ENCODE measurements at regions not wholly inside any gene's neighbourhood (a gene's known extent, or its start where the extent isn't known, plus 50 kb on each side); places are given as distances from the start of the nearest gene placed in this dataset.
A peak's percentile ranks its signal among the peaks of the same experiment; 100 is the strongest.

- no peak overlapping the region for H3K27ac Mint-ChIP-seq
These were observed 141.2 kb upstream of the PARP11 start for GRCh38 chr12:4014444-4014843.

GRCh38 chr12:4012977-4013968 is 140.1 kb upstream of the PARP11 start:
- H3K27me3 Mint-ChIP-seq: no peaks in the 10 kb centered on the region
- no peaks in the 10 kb centered on the region for H3K4me1 Mint-ChIP-seq
- no peak overlapping the region for H3K4me3 Mint-ChIP-seq
- H3K36me3 Mint-ChIP-seq: no peaks in the 10 kb centered on the region
- H3K9me3 Mint-ChIP-seq: no peaks in the 10 kb centered on the region
- H3K27ac Mint-ChIP-seq: peak overlapping the region in 1 of 3 donors; percentile 63

More at GRCh38 chr12:4014444-4014843, 141.2 kb upstream of the PARP11 start:
- no peak overlapping the region for H3K4me3 Mint-ChIP-seq
- H3K36me3 Mint-ChIP-seq: no peaks in the 10 kb centered on the region
- H3K4me1 Mint-ChIP-seq: no peaks in the 10 kb centered on the region
- no peaks in the 10 kb centered on the region for H3K9me3 Mint-ChIP-seq
- H3K27me3 Mint-ChIP-seq: no peaks in the 10 kb centered on the region

GRCh38 chr12:4012073-4012472 is 138.9 kb upstream of the PARP11 start:
- Mint-ChIP-seq H3K9me3 (no peaks in the 10 kb centered on the region), H3K4me3 (no peak overlapping the region), H3K27me3 (no peaks in the 10 kb centered on the region), H3K36me3 (no peaks in the 10 kb centered on the region), H3K4me1 (no peaks in the 10 kb centered on the region), H3K27ac (no peak overlapping the region)

GRCh38 chr12:4011597-4011996 is 138.4 kb upstream of the PARP11 start:
- Mint-ChIP-seq H3K27me3 (no peaks in the 10 kb centered on the region), H3K9me3 (no peaks in the 10 kb centered on the region), H3K4me3 (no peak overlapping the region), H3K4me1 (no peaks in the 10 kb centered on the region), H3K36me3 (no peaks in the 10 kb centered on the region), H3K27ac (no peak overlapping the region)

- H3K36me3 Mint-ChIP-seq: no peaks in the 10 kb centered on the region
- no peak overlapping the region for H3K27ac Mint-ChIP-seq
- H3K27me3 Mint-ChIP-seq: no peaks in the 10 kb centered on the region
- no peak overlapping the region for H3K4me3 Mint-ChIP-seq
- no peaks in the 10 kb centered on the region for H3K9me3 Mint-ChIP-seq
- no peaks in the 10 kb centered on the region for H3K4me1 Mint-ChIP-seq
These were observed 136.9 kb upstream of the PARP11 start for GRCh38 chr12:4009979-4010704.

GRCh38 chr12:4006743-4007142 is 133.5 kb upstream of the PARP11 start:
- Mint-ChIP-seq H3K36me3 (peaks cover 3% of the 10 kb centered on the region), H3K27ac (no peak overlapping the region), H3K4me3 (no peak overlapping the region), H3K9me3 (no peaks in the 10 kb centered on the region), H3K4me1 (no peaks in the 10 kb centered on the region), H3K27me3 (peaks cover 5% of the 10 kb centered on the region)

- no peaks in the 10 kb centered on the region for H3K4me1 Mint-ChIP-seq
- no peak overlapping the region for H3K4me3 Mint-ChIP-seq
- H3K36me3 Mint-ChIP-seq: peaks cover 3% of the 10 kb centered on the region
- H3K27ac Mint-ChIP-seq: no peak overlapping the region
- H3K27me3 Mint-ChIP-seq: peaks cover 5% of the 10 kb centered on the region
- H3K9me3 Mint-ChIP-seq: peaks cover 0 to 5% (median 0%) of the 10 kb centered on the region in 3 donors
These were observed 132.7 kb upstream of the PARP11 start for GRCh38 chr12:4005851-4006430.

- Mint-ChIP-seq H3K27me3 (peaks cover 7% of the 10 kb centered on the region), H3K4me1 (no peaks in the 10 kb centered on the region), H3K36me3 (peaks cover 3% of the 10 kb centered on the region), H3K4me3 (no peak overlapping the region), H3K27ac (peak overlapping the region in 1 of 3 donors; percentile 85), H3K9me3 (peaks cover 0 to 9% (median 2%) of the 10 kb centered on the region in 3 donors)
These were observed 130.4 kb upstream of the PARP11 start for GRCh38 chr12:4003576-4003975.

- Mint-ChIP-seq H3K27me3 (peaks cover 7% of the 10 kb centered on the region), H3K27ac (no peak overlapping the region), H3K9me3 (peaks cover 0 to 9% (median 2%) of the 10 kb centered on the region in 3 donors), H3K4me1 (no peaks in the 10 kb centered on the region), H3K4me3 (no peak overlapping the region), H3K36me3 (peaks cover 3% of the 10 kb centered on the region)
These were observed 129.4 kb upstream of the PARP11 start for GRCh38 chr12:4002601-4003000.

GRCh38 chr12:4001841-4002240 is 128.6 kb upstream of the PARP11 start:
- Mint-ChIP-seq H3K9me3 (peaks cover 0 to 9% (median 2%) of the 10 kb centered on the region in 3 donors), H3K4me1 (no peaks in the 10 kb centered on the region), H3K4me3 (no peak overlapping the region), H3K27me3 (peaks cover 8% of the 10 kb centered on the region), H3K36me3 (peaks cover 3% of the 10 kb centered on the region), H3K27ac (no peak overlapping the region)

- H3K36me3 Mint-ChIP-seq: peaks cover 3% of the 10 kb centered on the region
- H3K27me3 Mint-ChIP-seq: peaks cover 9% of the 10 kb centered on the region
- H3K4me3 Mint-ChIP-seq: no peak overlapping the region
- no peaks in the 10 kb centered on the region for H3K4me1 Mint-ChIP-seq
- H3K27ac Mint-ChIP-seq: no peak overlapping the region
- peaks cover 0 to 9% (median 2%) of the 10 kb centered on the region in 3 donors for H3K9me3 Mint-ChIP-seq
These were observed 127.8 kb upstream of the PARP11 start for GRCh38 chr12:4001031-4001430.

- Mint-ChIP-seq H3K9me3 (peaks cover 0 to 9% (median 2%) of the 10 kb centered on the region in 3 donors), H3K27me3 (peaks cover 9% of the 10 kb centered on the region), H3K4me3 (no peak overlapping the region), H3K4me1 (peaks cover 0 to 4% (median 0%) of the 10 kb centered on the region in 3 donors), H3K36me3 (peaks cover 3% of the 10 kb centered on the region), H3K27ac (no peak overlapping the region)
These were observed 126.7 kb upstream of the PARP11 start for GRCh38 chr12:3999904-4000303.

GRCh38 chr12:3998968-3999792 is 126.0 kb upstream of the PARP11 start:
- Mint-ChIP-seq H3K27ac (no peak overlapping the region), H3K4me1 (peaks cover 3 to 7% (median 5%) of the 10 kb centered on the region in 3 donors), H3K36me3 (peaks cover 3% of the 10 kb centered on the region), H3K9me3 (peaks cover 0 to 9% (median 2%) of the 10 kb centered on the region in 3 donors), H3K4me3 (no peak overlapping the region), H3K27me3 (peaks cover 11% of the 10 kb centered on the region)

GRCh38 chr12:3998397-3998796 is 125.2 kb upstream of the PARP11 start:
- H3K9me3 Mint-ChIP-seq: peaks cover 0 to 9% (median 2%) of the 10 kb centered on the region in 3 donors
- no peaks in the 10 kb centered on the region for H3K36me3 Mint-ChIP-seq
- no peak overlapping the region for H3K27ac Mint-ChIP-seq
- H3K27me3 Mint-ChIP-seq: peaks cover 10% of the 10 kb centered on the region
- no peak overlapping the region for H3K4me3 Mint-ChIP-seq
- peaks cover 3 to 7% (median 5%) of the 10 kb centered on the region in 3 donors for H3K4me1 Mint-ChIP-seq

Measured in IgD-negative memory B cell (primary cell).